Fibroblast of pulmonary artery (primary cell): ENCODE measurements at regions not wholly inside any gene's neighbourhood (a gene's known extent, or its start where the extent isn't known, plus 50 kb on each side); places are given as distances from the start of the nearest gene placed in this dataset.

Experiments
- DNase-seq: peaks from one replicate; pipeline ENCODE4 v3.0.0-alpha.2; 2010; ENCODE audit warnings: low read depth
- H3K4me3 ChIP-seq: replicated peaks from 2 replicates; pipeline ENCODE4 v1.5.1; 2011; ENCODE audit warnings: low read depth, mild to moderate bottlenecking, control low read depth, low read length, moderate library complexity
- CTCF ChIP-seq: IDR thresholded peaks from 2 replicates; pipeline ENCODE4 v1.5.1; 2011; ENCODE audit warnings: mild to moderate bottlenecking, control low read depth, low read length, inconsistent platforms; ENCODE audit errors: missing control alignments

GRCh38 chr15:96183514-96183850 lies 147.0 kb upstream of the NR2F2 start:
- DNase-seq, result no peak
- no peak overlapping the region for H3K4me3 ChIP-seq
- no peak for TF ChIP-seq CTCF

GRCh38 chr15:96183867-96184266 lies 146.6 kb upstream of the NR2F2 start:
- H3K4me3 ChIP-seq, result no peak overlapping the region
- TF ChIP-seq CTCF, result no peak
- no peak for DNase-seq

- no peak overlapping the region for H3K4me3 ChIP-seq
- no peak for DNase-seq
- no peak for TF ChIP-seq CTCF
Measured at GRCh38 chr15:96184297-96184696, 146.2 kb upstream of the NR2F2 start.

GRCh38 chr15:96186105-96186504 lies 144.4 kb upstream of the NR2F2 start:
- no peak for DNase-seq
- no peak for TF ChIP-seq CTCF
- no peak overlapping the region for H3K4me3 ChIP-seq

GRCh38 chr15:96187341-96188305 lies 142.9 kb upstream of the NR2F2 start:
- no peak for TF ChIP-seq CTCF

GRCh38 chr15:96197721-96198120 lies 132.8 kb upstream of the NR2F2 start:
- DNase-seq, result no peak
- TF ChIP-seq CTCF, result no peak
- no peak overlapping the region for H3K4me3 ChIP-seq

More at GRCh38 chr15:96187341-96188305, 142.9 kb upstream of the NR2F2 start:
- DNase-seq, result no peak
- no peak overlapping the region for H3K4me3 ChIP-seq

GRCh38 chr15:96199111-96199510 lies 131.4 kb upstream of the NR2F2 start:
- no peak overlapping the region for H3K4me3 ChIP-seq
- TF ChIP-seq CTCF, result no peak
- no peak for DNase-seq
